PC-9 (cell line): ENCODE measurements at regions not wholly inside any gene's neighbourhood (a gene's known extent, or its start where the extent isn't known, plus 50 kb on each side); places are given as distances from the start of the nearest gene placed in this dataset.

ENCODE experiments used
- CTCF ChIP-seq: fragments of 200-600 bp; sonication (generic); conservative IDR thresholded peaks from 2 replicates; pipeline ENCODE4 v1.6.1; 2017; ENCODE audit warnings: mixed run types, antibody characterized with exemption, mild to moderate bottlenecking, moderate library complexity
- EZH2 ChIP-seq: fragments of 200-600 bp; sonication (generic); IDR thresholded peaks from 2 replicates; pipeline ENCODE4 v1.8.0; 2017; ENCODE audit warnings: antibody characterized with exemption, low read depth

DNA sequence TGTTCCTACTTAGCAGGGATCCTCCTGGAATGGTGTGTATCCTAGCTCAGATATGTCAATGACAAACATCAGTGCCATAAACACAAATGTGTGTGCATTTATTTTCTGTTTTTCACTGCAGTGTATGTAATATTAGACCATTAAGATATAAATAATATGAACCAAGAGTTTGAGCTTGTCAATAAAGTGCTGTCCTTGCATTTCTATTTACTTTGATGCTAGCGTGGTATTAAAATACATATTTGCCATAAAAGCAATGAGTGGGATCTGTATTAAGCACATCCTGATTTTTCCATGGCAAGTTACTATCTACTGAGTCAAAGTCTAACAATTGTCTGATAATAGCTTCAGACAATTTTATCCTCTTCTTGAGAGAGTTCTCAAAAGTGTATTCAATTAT, 157.6 kb downstream of the DIRAS2 start:
- TF ChIP-seq CTCF: no peak
- TF ChIP-seq EZH2: no peak
